ENCODE measurements at regions not wholly inside any gene's neighbourhood (a gene's known extent, or its start where the extent isn't known, plus 50 kb on each side); places are given as distances from the start of the nearest gene placed in this dataset.
"Not testable (repeated sequence)": the region's sequence is repeated elsewhere in the genome, so short reads cannot be mapped to it uniquely, and the experiment has no call there.

DNA sequence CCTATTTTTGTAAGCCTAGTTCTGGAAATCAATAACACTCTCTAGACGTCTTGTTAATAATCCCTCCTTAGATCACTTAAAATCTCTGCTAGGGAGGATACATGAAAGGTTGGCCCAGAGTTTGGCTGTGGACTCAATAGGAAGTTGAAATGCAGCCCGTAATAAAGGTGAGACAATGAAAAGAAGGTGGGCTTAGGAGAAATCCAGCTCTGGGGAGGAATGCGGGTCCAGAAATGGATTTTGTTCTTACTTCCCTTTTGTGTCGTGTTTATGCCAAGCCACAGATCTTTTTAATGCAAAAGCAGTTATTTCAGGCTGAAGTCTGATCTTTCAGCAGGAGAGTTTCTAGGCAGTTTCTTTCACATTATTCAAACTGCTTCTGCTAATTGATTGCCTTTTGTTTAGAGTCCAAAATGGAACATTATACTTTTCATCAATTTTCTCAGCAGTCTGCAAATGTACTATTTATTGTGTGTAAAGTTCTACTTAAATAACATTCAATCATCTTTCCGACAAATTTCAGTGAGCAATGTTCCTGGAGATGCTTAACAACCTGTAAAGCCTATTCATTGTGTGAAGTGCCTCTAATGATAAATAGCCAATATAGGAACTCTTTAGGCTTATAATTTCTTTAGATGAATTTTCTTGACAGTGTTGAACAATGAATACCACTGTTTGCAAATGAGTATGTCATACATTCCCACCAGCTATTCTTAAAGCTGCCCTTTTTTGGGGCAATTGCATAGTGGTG is 252.9 kb upstream of the KRR1 start:
- no peak for DNase-seq (ENCODE audit: low read depth in 2 of 2)

- DNase-seq (ENCODE audit: low read depth in 2 of 2) = no peak
Observed at GRCh38 chr12:75760573-75761294, 249.3 kb upstream of the KRR1 start.

DNA sequence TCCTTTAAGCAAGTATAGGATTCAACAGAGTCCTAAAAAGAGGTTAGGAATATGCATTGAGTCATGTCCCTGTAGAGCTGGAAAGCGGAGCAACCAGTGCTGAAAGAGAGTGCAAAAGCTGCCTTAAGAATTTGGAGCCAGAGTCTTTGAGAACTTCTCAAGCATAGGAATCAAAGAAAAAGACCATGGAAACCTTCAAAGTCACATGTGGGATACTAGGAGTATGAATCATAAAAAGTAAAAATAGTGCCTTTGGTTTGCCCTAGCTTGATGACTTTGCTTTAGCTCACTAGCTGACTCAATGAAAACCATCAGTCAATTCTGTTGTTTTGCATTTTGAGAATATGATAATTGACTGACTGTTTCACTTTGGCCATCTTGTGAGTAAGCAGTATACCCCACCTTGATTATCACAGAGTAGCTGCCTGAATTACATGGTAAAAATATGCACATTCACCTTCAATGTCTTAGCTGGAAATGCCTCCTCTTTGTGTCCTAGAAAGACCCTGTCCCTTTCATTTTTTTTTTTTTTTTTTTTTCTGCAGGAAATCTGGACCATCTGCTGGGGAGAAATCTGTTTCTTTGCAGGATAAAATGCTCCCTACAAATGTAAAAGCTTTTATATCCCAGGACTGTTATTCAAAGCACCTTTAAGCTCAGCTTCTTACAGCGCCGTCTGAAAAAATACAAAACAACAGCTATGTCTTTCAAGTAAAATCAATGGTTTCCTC is 248.6 kb upstream of the KRR1 start:
- DNase-seq (ENCODE audit: low read depth in 2 of 2) = no peak

GRCh38 chr12:75759196-75759595 is 247.8 kb upstream of the KRR1 start:
- DNase-seq (ENCODE audit: low read depth in 2 of 2) = no peak

DNA sequence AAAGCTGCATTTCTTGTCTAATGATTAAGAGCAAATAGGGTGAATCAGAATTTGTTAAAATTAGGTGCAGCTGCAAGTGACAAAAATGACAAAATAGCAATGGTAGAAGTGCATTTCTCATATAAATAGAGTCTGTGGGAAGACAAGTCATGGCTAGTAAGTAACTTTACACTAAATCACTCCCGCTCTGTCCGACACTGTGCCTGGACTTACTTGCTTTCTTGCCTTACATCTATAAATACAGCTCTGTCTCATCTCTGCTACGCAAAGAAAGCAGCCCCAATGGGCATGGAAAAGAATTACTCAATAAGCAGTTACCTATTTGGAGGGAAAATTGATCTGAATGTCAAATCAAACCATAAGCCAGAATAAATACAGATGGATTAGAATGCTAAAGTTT is 245.4 kb upstream of the KRR1 start:
- DNase-seq (ENCODE audit: low read depth in 2 of 2) = no peak

DNA sequence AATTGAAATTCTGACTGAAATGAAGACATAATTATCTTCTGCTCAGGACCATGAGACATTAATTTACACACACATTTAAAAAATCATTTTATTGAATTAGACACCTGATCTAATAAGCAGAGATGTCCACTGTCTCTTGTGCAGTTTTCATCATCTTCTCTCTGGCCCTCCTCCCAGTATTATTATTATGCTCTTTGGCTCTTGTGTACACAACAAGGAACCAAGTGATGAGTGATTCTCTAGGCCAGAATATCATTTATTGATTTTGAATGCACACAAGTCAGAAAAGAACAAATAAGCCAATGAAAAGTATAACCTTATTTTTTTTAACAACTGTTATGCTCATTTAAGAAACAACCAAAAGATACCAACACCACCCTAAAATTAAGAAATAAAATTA is 244.7 kb upstream of the KRR1 start:
- DNase-seq (ENCODE audit: low read depth in 2 of 2) = no peak

DNA sequence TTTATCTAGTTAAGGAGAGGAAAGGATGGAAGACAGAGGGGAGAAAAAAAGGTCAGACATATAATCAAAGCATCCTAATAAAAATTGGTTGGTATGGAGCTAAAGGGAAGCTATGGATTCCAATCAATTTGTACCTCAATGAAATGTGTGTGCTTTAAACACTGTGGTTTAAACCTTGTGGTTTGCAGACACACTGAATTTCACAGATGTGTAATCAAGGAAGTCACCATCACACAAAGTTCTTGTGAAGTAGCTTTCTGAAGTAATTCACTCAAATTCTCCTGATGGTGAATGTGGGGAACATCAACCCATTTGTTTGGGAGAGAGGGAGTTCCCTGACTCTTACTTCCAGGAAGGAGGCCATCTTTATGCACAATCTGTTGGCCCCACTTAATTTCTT is 243.3 kb upstream of the KRR1 start:
- no peak for DNase-seq (ENCODE audit: low read depth in 2 of 2)

DNA sequence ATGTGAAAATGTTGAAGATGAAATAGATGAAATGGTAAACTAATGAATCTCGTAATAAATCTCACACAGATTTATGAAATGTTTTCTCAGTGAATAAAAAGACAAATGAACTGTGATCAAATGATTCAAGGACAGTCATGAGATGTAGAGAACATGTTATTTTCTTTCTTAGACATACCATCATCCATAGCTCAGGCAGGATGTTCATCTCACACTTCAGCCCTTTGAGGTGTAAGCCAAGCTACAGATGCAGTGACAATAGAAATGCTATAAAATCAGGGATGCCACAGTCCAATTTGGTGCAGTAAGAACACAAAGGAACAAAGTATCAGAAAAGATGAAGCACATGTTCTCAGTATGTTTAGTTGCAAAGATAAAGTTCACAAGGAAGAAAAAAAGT is 242.7 kb upstream of the KRR1 start:
- DNase-seq (ENCODE audit: low read depth in 2 of 2) = no peak

DNA sequence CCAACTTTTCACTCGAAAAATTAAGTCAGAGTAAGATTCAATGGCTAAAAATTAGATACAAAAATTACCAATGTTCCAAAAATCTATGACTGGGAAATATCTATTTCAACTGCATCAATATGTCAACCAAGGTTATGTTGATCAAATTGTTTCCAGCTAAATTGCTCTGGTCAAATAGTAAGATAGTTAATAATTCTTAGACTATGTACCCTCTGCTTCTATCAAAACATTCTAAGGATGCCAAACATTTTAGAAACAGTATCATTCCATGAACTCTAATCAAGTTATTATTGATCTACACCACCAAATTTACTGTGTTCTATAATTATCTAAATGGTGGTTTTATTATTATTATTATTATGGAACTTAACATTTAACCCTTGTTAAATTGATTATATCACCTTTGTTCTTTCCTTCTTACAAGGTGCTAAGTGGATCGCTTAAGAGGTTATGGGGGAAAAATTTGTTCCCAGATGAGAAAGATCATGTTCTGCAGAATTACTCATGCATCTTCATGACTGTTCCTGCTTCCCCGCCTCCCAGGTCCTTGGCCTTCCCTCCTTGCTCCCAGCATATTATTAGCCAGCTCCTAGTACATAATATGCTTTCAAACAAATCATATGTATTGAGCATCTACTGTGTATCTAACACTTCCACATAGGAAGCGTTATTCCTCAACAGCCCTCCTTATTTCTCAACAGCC is 240.5 kb upstream of the KRR1 start:
- DNase-seq (ENCODE audit: low read depth in 2 of 2) = no peak

DNA sequence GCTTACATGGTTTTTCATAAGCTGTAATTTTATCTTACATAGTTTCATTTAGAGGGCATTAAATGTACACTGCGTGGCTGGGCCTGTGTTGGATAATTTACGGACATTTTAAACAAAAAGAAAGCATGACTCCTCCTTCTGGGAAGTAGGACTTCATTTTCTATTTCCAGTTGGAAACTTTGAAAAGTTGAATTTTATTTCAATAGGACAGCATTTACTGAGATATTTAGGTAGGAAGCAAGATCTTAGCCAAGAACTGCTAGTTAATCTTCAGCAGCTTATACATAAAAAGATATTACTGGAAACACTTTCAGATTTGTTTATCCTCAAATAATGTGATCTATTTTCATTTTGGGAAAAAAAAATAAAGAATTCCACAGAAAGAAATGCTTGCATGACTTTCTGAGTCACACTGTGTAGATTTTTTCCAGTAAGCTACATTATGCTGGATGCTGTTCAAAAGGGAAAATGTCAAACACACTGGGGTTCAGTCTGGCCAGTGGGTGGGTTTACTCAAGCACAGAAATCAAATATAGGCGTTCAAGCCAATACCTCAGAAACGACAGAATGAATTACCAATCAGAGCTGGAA is 239.4 kb upstream of the KRR1 start:
- no peak for DNase-seq (ENCODE audit: low read depth in 2 of 2)

DNA sequence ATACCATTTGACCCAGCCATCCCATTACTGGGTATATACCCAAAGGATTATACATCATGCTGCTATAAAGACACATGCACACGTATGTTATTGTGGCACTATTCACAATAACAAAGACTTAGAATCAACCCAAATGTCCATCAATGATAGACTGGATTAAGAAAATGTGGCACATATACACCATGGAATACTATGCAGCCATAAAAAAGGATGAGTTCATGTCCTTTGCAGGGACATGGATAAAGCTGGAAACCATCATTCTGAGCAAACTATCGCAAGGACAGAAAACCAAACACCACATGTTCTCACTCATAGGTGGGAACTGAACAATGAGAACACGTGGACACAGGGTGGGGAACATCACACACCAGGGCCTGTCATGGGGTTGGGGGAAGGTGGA is 237.6 kb upstream of the KRR1 start:
- not testable (repeated sequence) for DNase-seq (ENCODE audit: low read depth in 2 of 2)

GRCh38 chr12:75748136-75748535 is 236.7 kb upstream of the KRR1 start:
- DNase-seq (ENCODE audit: low read depth in 2 of 2) = no peak

DNA sequence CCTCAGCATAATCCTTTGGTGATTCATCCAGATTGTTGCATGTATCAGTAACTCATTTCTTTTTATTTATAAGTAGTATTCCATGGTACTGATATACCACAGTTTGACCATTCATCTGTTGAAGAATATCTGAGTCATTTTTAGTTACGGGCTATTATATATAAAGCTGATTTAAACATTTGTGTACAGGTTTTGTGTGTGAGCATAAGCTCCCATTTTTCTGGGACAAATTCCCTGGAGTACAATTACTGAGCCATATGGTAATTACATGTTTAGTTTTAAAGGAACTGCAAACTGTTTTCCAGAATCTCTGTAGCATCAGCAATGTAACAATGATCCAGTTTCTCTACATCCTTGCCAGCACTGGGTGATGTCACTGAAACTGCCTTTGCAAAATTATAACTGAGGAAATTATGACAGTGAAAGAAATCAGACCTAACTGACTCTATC is 236.2 kb upstream of the KRR1 start:
- no peak for DNase-seq (ENCODE audit: low read depth in 2 of 2)

DNA sequence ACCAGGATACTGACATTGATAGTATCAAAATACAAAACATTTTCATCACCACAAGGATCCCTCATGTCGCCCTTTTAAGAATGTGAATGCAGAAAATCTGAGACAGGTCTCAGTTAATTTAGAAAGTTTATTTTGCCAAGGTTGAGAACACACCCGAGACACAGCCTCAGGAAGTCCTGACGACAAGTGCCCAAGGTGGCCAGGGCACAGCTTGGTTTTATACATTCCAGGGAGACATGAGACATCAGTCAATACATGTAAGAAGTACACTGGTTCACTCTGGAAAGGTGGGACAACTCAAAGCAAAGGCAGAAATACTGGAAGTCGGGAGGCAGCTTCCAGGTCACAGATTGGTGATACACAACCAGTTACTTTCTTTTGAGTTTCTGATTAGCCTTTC is 235.2 kb upstream of the KRR1 start:
- no peak for DNase-seq (ENCODE audit: low read depth in 2 of 2)

GRCh38 chr12:75744607-75745256 is 233.3 kb upstream of the KRR1 start:
- no peak for DNase-seq (ENCODE audit: low read depth in 2 of 2)

GRCh38 chr12:75742961-75743360 is 231.6 kb upstream of the KRR1 start:
- DNase-seq (ENCODE audit: low read depth in 2 of 2) = no peak

DNA sequence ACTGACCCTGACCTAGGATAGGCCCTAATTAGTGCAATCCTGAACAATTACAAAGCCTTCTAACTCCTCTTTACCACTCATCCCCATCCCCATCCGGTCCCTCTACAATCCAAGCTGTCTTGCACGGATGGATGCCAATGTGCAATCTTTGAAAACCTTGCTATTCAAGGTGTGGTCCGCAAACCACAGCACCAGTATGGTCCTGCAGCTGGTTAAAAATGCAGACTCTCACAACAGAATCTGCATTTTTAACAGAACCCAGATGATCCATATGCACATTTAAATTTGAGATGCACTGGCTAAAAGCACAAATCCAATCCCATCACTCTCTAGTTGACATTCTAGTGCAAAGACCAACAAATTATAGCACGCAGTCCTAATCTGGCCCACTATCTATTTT is 230.6 kb upstream of the KRR1 start:
- DNase-seq (ENCODE audit: low read depth in 2 of 2) = no peak

- no peak for DNase-seq (ENCODE audit: low read depth in 2 of 2)
Observed at GRCh38 chr12:75739912-75740311, 228.5 kb upstream of the KRR1 start.

DNA sequence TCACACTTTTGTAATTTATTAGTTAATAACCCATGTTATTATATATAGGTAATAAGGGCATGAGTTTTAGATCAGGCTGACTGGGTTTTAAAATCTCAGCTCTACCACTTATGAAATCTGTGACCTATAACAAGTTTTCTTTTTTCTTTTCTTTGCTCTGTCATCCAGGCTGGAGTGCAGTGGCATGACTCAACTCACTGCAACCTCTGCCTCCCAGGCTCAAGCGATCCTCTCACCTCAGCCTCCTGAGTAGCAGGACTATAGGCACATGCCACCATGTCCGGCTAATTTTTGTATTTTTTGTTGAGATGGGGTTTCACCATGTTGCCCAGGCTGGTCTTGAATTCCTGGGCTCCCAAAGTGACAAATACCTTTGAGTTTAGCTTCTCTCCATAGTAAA is 227.7 kb upstream of the KRR1 start:
- DNase-seq (ENCODE audit: low read depth in 2 of 2) = not testable (repeated sequence)

DNA sequence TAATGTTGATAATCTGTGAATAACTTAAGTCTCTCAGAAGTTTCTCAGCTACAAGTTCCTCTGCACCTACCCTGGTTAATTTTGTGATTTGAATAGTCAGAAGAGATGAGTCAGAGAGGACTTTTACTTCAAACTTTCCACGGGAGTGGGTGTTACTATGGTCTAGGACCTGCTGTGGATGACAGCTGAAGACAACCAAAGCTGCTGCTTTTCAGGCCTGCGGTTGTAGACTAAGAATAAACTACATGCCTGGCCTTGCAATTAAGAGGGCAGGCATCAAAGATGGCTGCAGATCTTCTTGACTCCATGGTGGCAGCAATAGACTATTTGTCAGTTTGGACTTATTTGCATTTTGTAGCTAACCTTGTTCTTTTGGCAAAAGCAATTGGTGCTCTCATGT is 227.1 kb upstream of the KRR1 start:
- peak; percentile 3 to 42 for DNase-seq (ENCODE audit: low read depth in 2 of 2)

- no peak for DNase-seq (ENCODE audit: low read depth in 2 of 2)
Observed at GRCh38 chr12:75735853-75736252, 224.4 kb upstream of the KRR1 start.

Data from activated CD4-positive, alpha-beta T cell treated with anti-CD3 and anti-CD28 coated beads for 24 hours (primary cell).